Uterus (tissue), 3 donors: ENCODE measurements at regions not wholly inside any gene's neighbourhood (a gene's known extent, or its start where the extent isn't known, plus 50 kb on each side); places are given as distances from the start of the nearest gene placed in this dataset.

Experiments used
- DNase-seq, 2 donors: peaks; one replicate each; pipeline ENCODE4 v3.0.0-alpha.2; 2019 to 2020
- H3K27ac ChIP-seq, 2 donors: fragments of 200-600 bp; sonication (generic); 1 replicate in 1 of 2; 2 replicates in 1 of 2; pipeline ENCODE4 v1.5.1; 2016 to 2018
- H3K27me3 ChIP-seq, 2 donors: fragments of 200-600 bp; sonication (generic); one replicate each; pipeline ENCODE4 v1.5.1; 2018 to 2019; ENCODE audit warnings: control low read depth in 1 of 2
- H3K36me3 ChIP-seq, 2 donors: fragments of 200-600 bp; sonication (generic); one replicate each; pipeline ENCODE4 v1.5.1; 2019; ENCODE audit warnings: control low read depth in 1 of 2
- H3K4me1 ChIP-seq, 2 donors: fragments of 200-600 bp; sonication (generic); one replicate each; pipeline ENCODE4 v1.5.1; 2018 to 2019; ENCODE audit warnings: control low read depth in 1 of 2
- H3K4me3 ChIP-seq, 2 donors: fragments of 200-600 bp; sonication (generic); 1 replicate in 1 of 2; 2 replicates in 1 of 2; pipeline ENCODE4 v1.5.1; 2018 to 2019; ENCODE audit warnings: mild to moderate bottlenecking in 1 of 2
- H3K9me3 ChIP-seq, 2 donors: fragments of 200-600 bp; sonication (generic); one replicate each; pipeline ENCODE4 v1.5.1; 2019; ENCODE audit warnings: control low read depth in 1 of 2
- CTCF ChIP-seq, 4 experiments: fragments of 200-600 bp in 2 of 4; fragments of 450-650 bp in 2 of 4; sonication (generic) in 2 of 4; IDR thresholded peaks; one replicate each; pipeline ENCODE4 v1.5.1; 2016 to 2019; ENCODE audit warnings: antibody characterized with exemption in 4 of 4, mild to moderate bottlenecking in 2 of 4, moderate library complexity in 1 of 4
- POLR2A ChIP-seq, 2 donors: fragments of 450-650 bp; IDR thresholded peaks; one replicate each; pipeline ENCODE4 v1.6.1; 2016; ENCODE audit warnings: antibody characterized with exemption in 2 of 2, mild to moderate bottlenecking in 1 of 2, moderate library complexity in 1 of 2
- intact Hi-C: fragments of 100-400 bp; cut with DNase I; formaldehyde crosslinking; loops from one replicate; pipeline ENCODE4 v1.15.1; 2023; ENCODE audit warnings: low total_unique reads
- donor health status: DM: yes; HTN: yes; CAD: no.

- H3K4me1 ChIP-seq: no peaks in the 10 kb centered on the region
- H3K36me3 ChIP-seq: no peaks in the 10 kb centered on the region
- TF ChIP-seq POLR2A (IDR thresholded peaks at IDR 0.05) (no peak), CTCF (IDR thresholded peaks at IDR 0.05) (no peak)
- H3K27ac ChIP-seq: no peak overlapping the region
- DNase-seq: no peak
- intact Hi-C loops: no loop called here
- no peaks in the 10 kb centered on the region for H3K27me3 ChIP-seq
- no peaks in the 10 kb centered on the region for H3K9me3 ChIP-seq
- no peak overlapping the region for H3K4me3 ChIP-seq
Observed at GRCh38 chr10:21014141-21014540, 117.0 kb upstream of the NEBL start.

- no peaks in the 10 kb centered on the region for H3K27me3 ChIP-seq
- DNase-seq: no peak
- intact Hi-C loops: no loop called here
- no peaks in the 10 kb centered on the region for H3K4me1 ChIP-seq
- H3K27ac ChIP-seq: no peak overlapping the region
- H3K9me3 ChIP-seq: no peaks in the 10 kb centered on the region
- TF ChIP-seq POLR2A (IDR thresholded peaks at IDR 0.05) (no peak), CTCF (IDR thresholded peaks at IDR 0.05) (no peak)
- H3K36me3 ChIP-seq: no peaks in the 10 kb centered on the region
- H3K4me3 ChIP-seq: no peak overlapping the region
Observed at GRCh38 chr10:21011433-21012018, 114.4 kb upstream of the NEBL start.

- Histone ChIP-seq H3K9me3 (no peaks in the 10 kb centered on the region), H3K27me3 (no peaks in the 10 kb centered on the region), H3K27ac (no peak overlapping the region), H3K4me1 (no peaks in the 10 kb centered on the region), H3K4me3 (no peak overlapping the region), H3K36me3 (no peaks in the 10 kb centered on the region)
- no peak for DNase-seq
- intact Hi-C loops: no loop called here
- TF ChIP-seq CTCF (IDR thresholded peaks at IDR 0.05) (no peak), POLR2A (IDR thresholded peaks at IDR 0.05) (no peak)
Observed at GRCh38 chr10:21010615-21011014, 113.5 kb upstream of the NEBL start.

GRCh38 chr10:21003240-21003822, 106.2 kb upstream of the NEBL start:
- Histone ChIP-seq H3K27ac (no peak overlapping the region), H3K27me3 (no peaks in the 10 kb centered on the region), H3K9me3 (no peaks in the 10 kb centered on the region), H3K4me1 (no peaks in the 10 kb centered on the region), H3K36me3 (no peaks in the 10 kb centered on the region), H3K4me3 (no peak overlapping the region)
- no peak for TF ChIP-seq POLR2A (IDR thresholded peaks at IDR 0.05)
- intact Hi-C loops: no loop called here
- no peak for DNase-seq

GRCh38 chr10:21002091-21002878, 105.2 kb upstream of the NEBL start:
- intact Hi-C loops: no loop called here

More at GRCh38 chr10:21002091-21002878, 105.2 kb upstream of the NEBL start:
- H3K4me3 ChIP-seq: no peak overlapping the region
- no peaks in the 10 kb centered on the region for H3K4me1 ChIP-seq
- DNase-seq: no peak
- TF ChIP-seq POLR2A (IDR thresholded peaks at IDR 0.05) (no peak), CTCF (IDR thresholded peaks at IDR 0.05) (no peak)
- no peaks in the 10 kb centered on the region for H3K27me3 ChIP-seq
- H3K36me3 ChIP-seq: no peaks in the 10 kb centered on the region
- no peak overlapping the region for H3K27ac ChIP-seq
- H3K9me3 ChIP-seq: no peaks in the 10 kb centered on the region
